ENCODE measurements at regions not wholly inside any gene's neighbourhood (a gene's known extent, or its start where the extent isn't known, plus 50 kb on each side); places are given as distances from the start of the nearest gene placed in this dataset.

- 19 to 25% methylated on average over 2 of the region's 2 CpGs for WGBS, 2 donors
- H3K4me3 ChIP-seq, result no peak overlapping the region
- no peaks in the 10 kb centered on the region for H3K4me1 ChIP-seq
- H3K27me3 ChIP-seq, result no peaks in the 10 kb centered on the region
- TF ChIP-seq POLR2A (IDR thresholded peaks at IDR 0.05), result no peak
- no peak for TF ChIP-seq CTCF (IDR thresholded peaks at IDR 0.05)
- H3K27ac ChIP-seq, result no peak overlapping the region
- H3K36me3 ChIP-seq, result no peaks in the 10 kb centered on the region
- intact Hi-C loops (cut with DNase I), result no loop called here
- DNase-seq, result no peak
- no peaks in the 10 kb centered on the region for H3K9me3 ChIP-seq
Measured at GRCh38 chr3:115359536-115359935, 212.4 kb upstream of the ZBTB20 start.

GRCh38 chr3:115361806-115362205 lies 214.7 kb upstream of the ZBTB20 start:
- WGBS, 2 donors, result 55 to 64% methylated on average over 1 of the region's 1 CpG
- Histone ChIP-seq H3K9me3 (no peaks in the 10 kb centered on the region), H3K4me1 (no peaks in the 10 kb centered on the region), H3K4me3 (no peak overlapping the region), H3K36me3 (no peaks in the 10 kb centered on the region), H3K27me3 (no peaks in the 10 kb centered on the region), H3K27ac (no peak overlapping the region)
- TF ChIP-seq CTCF (IDR thresholded peaks at IDR 0.05), result no peak
- no peak for TF ChIP-seq POLR2A (IDR thresholded peaks at IDR 0.05)
- no peak for DNase-seq
- intact Hi-C loops (cut with DNase I), result no loop called here

- H3K9me3 ChIP-seq, result no peaks in the 10 kb centered on the region
- no peak overlapping the region for H3K27ac ChIP-seq
- H3K36me3 ChIP-seq, result no peaks in the 10 kb centered on the region
- 65 to 81% methylated on average over 1 of the region's 1 CpG for WGBS, 2 donors
- DNase-seq, result no peak
- H3K4me1 ChIP-seq, result no peaks in the 10 kb centered on the region
- H3K4me3 ChIP-seq, result no peak overlapping the region
- intact Hi-C loops (cut with DNase I), result no loop called here
- H3K27me3 ChIP-seq, result no peaks in the 10 kb centered on the region
- no peak for TF ChIP-seq CTCF (IDR thresholded peaks at IDR 0.05)
- no peak for TF ChIP-seq POLR2A (IDR thresholded peaks at IDR 0.05)
Measured at GRCh38 chr3:115363071-115363470, 216.0 kb upstream of the ZBTB20 start.

GRCh38 chr3:115369021-115369420 lies 221.9 kb upstream of the ZBTB20 start:
- TF ChIP-seq POLR2A (IDR thresholded peaks at IDR 0.05), result no peak
- TF ChIP-seq CTCF (IDR thresholded peaks at IDR 0.05), result no peak
- intact Hi-C loops (cut with DNase I), result no loop called here
- no peaks in the 10 kb centered on the region for H3K36me3 ChIP-seq
- 69 to 80% methylated on average over 1 of the region's 1 CpG for WGBS, 2 donors
- H3K9me3 ChIP-seq, result no peaks in the 10 kb centered on the region
- no peaks in the 10 kb centered on the region for H3K4me1 ChIP-seq
- H3K4me3 ChIP-seq, result no peak overlapping the region
- no peak for DNase-seq
- no peak overlapping the region for H3K27ac ChIP-seq
- no peaks in the 10 kb centered on the region for H3K27me3 ChIP-seq

- H3K4me3 ChIP-seq, result no peak overlapping the region
- no peak overlapping the region for H3K27ac ChIP-seq
- no peaks in the 10 kb centered on the region for H3K27me3 ChIP-seq
- intact Hi-C loops (cut with DNase I), result no loop called here
- WGBS, 2 donors, result 74 to 78% methylated on average over 2 of the region's 2 CpGs
- TF ChIP-seq POLR2A (IDR thresholded peaks at IDR 0.05) (no peak), CTCF (IDR thresholded peaks at IDR 0.05) (no peak)
- no peaks in the 10 kb centered on the region for H3K4me1 ChIP-seq
- DNase-seq, result no peak
- H3K36me3 ChIP-seq, result no peaks in the 10 kb centered on the region
- H3K9me3 ChIP-seq, result no peaks in the 10 kb centered on the region
Measured at GRCh38 chr3:115375362-115375761, 228.3 kb upstream of the ZBTB20 start.

Data from esophagus squamous epithelium (tissue), 5 donors.